ENCODE measurements at regions not wholly inside any gene's neighbourhood (a gene's known extent, or its start where the extent isn't known, plus 50 kb on each side); places are given as distances from the start of the nearest gene placed in this dataset.
"Not testable (repeated sequence)": the region's sequence is repeated elsewhere in the genome, so short reads cannot be mapped to it uniquely, and the experiment has no call there.

- not testable (repeated sequence) for TF ChIP-seq CTCF (IDR thresholded peaks at IDR 0.05 in 2 of 3, conservative IDR thresholded peaks at IDR 0.05 in 1 of 3; ENCODE audit: control insufficient read depth in 2 of 3, extremely low read depth in 1 of 3, insufficient read depth in 1 of 3, low read depth in 3 of 3, low read length in 3 of 3); BHLHE40 (IDR thresholded peaks at IDR 0.05; ENCODE audit: borderline replicate concordance in 1 of 2, low read depth in 2 of 2, low read length in 1 of 2); SP1 (IDR thresholded peaks at IDR 0.05; ENCODE audit: low read depth, low read length); MEF2A (IDR thresholded peaks at IDR 0.05; ENCODE audit: insufficient read depth, low read depth, low read length); MYB (IDR thresholded peaks at IDR 0.05; ENCODE audit: borderline replicate concordance, low read depth, low read length); EZH2 (IDR thresholded peaks at IDR 0.05; ENCODE audit: borderline replicate concordance, control insufficient read depth, low read depth, low read length); NR2C2 (IDR thresholded peaks at IDR 0.05; ENCODE audit: borderline replicate concordance, control insufficient read depth, insufficient read length, low read depth); NFIC (IDR thresholded peaks at IDR 0.05; ENCODE audit: low read depth, low read length); HDAC6 (IDR thresholded peaks at IDR 0.05; ENCODE audit: unreplicated experiment); NFXL1 (IDR thresholded peaks at IDR 0.05; ENCODE audit: borderline replicate concordance)
Observed at GRCh38 chr2:83976628-83977027, 482.5 kb downstream of the SUCLG1 start.
